ENCODE measurements at regions not wholly inside any gene's neighbourhood (a gene's known extent, or its start where the extent isn't known, plus 50 kb on each side); places are given as distances from the start of the nearest gene placed in this dataset.
"Not testable (repeated sequence)": the region's sequence is repeated elsewhere in the genome, so short reads cannot be mapped to it uniquely, and the experiment has no call there.

GRCh38 chr21:25531538-25532250 lies 75.6 kb downstream of the MRPL39 start:
- in situ Hi-C loops (cut with HindIII; ENCODE audit: low sequenced_read_pairs), result not testable (repeated sequence)

- in situ Hi-C loops (cut with HindIII; ENCODE audit: low sequenced_read_pairs), result no loop called here
Measured at GRCh38 chr21:25528515-25528914, 78.8 kb downstream of the MRPL39 start.

GRCh38 chr21:25518491-25518911 lies 88.8 kb downstream of the MRPL39 start:
- in situ Hi-C loops (cut with HindIII; ENCODE audit: low sequenced_read_pairs), result no loop called here

DNA sequence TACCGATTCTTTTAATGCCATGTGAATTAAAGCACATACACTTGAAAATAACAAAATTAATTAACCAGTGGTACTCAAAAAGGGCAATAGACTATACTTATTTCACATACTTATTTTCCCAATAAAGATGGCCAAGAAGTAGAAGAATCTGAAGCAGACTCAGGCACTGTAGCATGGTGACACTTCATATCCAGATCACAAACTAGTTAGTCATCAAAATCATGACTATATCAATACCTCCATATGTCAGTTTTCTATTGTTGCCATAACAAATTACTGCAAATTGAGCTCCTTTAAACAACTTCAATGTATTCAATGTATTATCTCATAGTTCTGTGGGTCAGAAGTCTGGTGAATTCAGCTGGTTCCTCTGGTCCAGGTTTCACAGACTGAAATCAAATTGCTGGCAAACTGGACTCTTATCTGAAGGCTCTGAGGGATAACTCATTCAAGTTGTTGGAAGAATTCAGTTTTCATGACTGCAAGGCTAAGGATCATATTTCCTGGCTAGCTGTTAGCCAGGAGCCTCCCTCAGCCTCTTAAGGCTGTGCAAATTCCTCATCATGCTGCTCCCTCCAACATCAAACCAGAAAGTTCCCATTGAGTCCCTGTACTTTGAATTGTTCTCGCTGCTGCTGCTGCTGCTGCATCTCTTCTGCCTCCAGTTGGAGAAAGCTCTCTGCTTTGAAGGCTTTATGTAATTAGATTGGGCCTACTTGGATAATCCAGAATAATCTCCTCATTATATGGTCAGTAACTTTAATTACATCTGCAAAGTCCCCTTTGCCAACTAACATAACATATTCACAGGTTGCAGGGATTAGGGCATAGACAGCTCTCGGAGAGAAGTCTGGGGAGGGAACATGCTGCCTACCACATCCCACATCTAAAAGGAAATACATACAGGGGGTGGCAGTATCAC lies 91.5 kb downstream of the MRPL39 start:
- in situ Hi-C loops (cut with HindIII; ENCODE audit: low sequenced_read_pairs), result no loop called here

GRCh38 chr21:25513810-25514209 lies 93.5 kb downstream of the MRPL39 start:
- in situ Hi-C loops (cut with HindIII; ENCODE audit: low sequenced_read_pairs), result no loop called here

GRCh38 chr21:25512095-25513081 lies 94.9 kb downstream of the MRPL39 start:
- in situ Hi-C loops (cut with HindIII; ENCODE audit: low sequenced_read_pairs), result no loop called here

GRCh38 chr21:25509862-25510261 lies 97.4 kb downstream of the MRPL39 start:
- in situ Hi-C loops (cut with HindIII; ENCODE audit: low sequenced_read_pairs), result no loop called here

GRCh38 chr21:25508364-25508763 lies 98.9 kb downstream of the MRPL39 start:
- in situ Hi-C loops (cut with HindIII; ENCODE audit: low sequenced_read_pairs), result no loop called here

DNA sequence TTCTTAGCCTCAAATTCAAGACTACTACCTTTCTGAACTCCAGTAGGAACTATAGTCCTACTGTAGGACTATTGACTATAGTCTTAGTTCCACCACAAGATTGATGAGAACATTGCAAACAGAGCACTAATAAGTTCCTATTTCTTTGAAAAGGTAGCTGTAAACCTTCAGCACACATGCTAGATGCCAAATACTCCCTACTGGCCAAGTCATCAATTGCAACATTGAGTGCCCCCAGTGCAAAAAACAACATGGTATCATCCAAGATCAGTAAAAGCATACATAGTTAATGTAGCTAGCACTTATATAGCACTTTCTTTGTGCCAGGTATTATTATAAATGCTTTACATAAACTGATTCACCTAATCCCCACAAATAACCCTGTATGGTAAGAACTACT lies 99.8 kb downstream of the MRPL39 start:
- in situ Hi-C loops (cut with HindIII; ENCODE audit: low sequenced_read_pairs), result no loop called here

GRCh38 chr21:25506887-25507286 lies 100.4 kb downstream of the MRPL39 start:
- in situ Hi-C loops (cut with HindIII; ENCODE audit: low sequenced_read_pairs), result no loop called here

DNA sequence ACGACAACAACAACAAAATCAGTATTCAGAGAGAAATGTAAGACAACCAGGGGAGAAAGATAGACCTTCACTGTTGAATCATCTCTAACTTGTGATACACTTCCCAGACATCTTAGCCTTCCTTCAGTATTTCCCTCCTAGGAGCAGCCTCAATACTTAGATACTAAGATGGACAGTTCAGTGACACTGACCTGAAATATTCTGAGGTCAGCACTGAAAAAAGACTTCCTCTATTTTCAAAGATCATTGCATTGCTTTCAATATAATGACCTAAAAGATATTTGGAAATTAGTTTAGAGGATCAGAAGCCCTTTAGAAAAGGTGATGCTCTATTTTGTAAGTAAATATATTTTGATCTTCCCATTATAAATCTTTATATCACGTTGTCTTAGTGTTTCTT lies 101.0 kb downstream of the MRPL39 start:
- in situ Hi-C loops (cut with HindIII; ENCODE audit: low sequenced_read_pairs), result no loop called here

GRCh38 chr21:25503981-25504380 lies 103.3 kb downstream of the MRPL39 start:
- in situ Hi-C loops (cut with HindIII; ENCODE audit: low sequenced_read_pairs), result no loop called here

- in situ Hi-C loops (cut with HindIII; ENCODE audit: low sequenced_read_pairs), result no loop called here
Measured at GRCh38 chr21:25501996-25502665, 105.2 kb downstream of the MRPL39 start.

- in situ Hi-C loops (cut with HindIII; ENCODE audit: low sequenced_read_pairs), result no loop called here
Measured at GRCh38 chr21:25501462-25501861, 105.8 kb downstream of the MRPL39 start.

DNA sequence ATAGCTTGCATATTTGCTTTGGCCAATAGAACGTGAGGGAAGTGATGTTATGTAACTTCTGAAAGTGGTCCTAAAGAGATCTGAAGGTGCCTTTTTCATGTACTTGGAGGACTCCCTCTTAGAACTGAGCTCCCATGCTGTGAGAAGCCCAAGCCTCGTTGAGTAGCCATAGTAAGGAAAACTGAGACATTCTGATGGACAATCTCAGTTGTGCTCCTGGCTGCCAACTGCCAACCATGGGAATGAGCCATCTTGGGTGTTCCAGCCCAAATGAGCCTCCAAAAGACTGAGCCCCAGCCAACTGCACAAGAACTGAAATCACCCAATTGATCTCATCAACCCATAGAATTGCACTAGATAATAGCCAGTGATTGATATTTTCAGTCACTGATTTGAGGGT lies 106.7 kb downstream of the MRPL39 start:
- in situ Hi-C loops (cut with HindIII; ENCODE audit: low sequenced_read_pairs), result no loop called here

DNA sequence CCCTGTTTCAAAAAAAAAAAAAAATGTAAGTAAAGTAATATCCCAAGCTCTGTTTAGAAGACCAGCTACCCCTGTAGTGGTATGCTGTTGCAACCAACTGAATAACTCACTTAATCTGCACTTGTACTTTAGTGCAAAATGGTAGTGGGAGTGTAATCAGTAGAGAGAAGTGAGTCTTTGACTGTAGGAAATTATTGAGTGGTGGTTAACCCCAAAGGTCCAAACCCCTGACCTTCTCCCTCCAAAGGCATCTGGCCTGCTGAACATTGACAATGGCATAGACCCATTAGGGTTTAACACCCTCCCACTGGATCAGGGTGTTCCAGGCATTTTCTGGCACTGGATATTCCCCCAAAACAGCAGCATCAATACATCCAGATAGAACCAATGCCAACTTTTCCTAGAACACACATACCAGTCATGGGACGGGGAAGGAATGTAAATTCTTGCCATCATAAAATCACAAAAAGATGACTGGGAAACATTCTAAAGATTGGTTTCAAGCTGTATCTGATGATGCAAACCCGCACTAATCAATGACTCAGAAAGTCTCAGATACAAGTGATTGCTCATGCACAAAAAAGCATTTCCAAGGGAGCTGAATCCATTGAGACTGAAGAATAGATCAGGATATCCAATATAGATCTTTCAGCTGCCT lies 110.3 kb downstream of the MRPL39 start:
- in situ Hi-C loops (cut with HindIII; ENCODE audit: low sequenced_read_pairs), result loop anchor here (5.0 kb wide), 1 partner anchor 40 kb away; no protein-coding TSS in a partner anchor

DNA sequence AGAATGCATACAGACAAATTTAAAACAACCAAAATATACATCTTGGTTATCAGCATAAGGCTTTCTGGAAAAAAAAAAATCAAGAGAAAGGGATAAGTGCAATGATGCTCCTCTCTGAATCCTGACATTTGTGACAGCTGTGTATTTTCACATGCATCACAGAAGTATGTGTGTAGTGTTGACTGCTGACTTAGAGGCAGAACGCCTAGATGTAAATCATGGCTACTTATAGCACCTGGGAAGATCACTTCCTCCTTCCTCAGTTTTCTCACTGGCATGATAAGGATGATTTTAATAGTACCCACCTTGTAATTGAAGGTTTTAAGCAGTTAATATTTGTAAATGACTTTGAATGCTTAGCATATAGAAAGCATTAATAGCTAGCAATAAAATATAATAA lies 112.5 kb downstream of the MRPL39 start:
- in situ Hi-C loops (cut with HindIII; ENCODE audit: low sequenced_read_pairs), result loop anchor here (5.0 kb wide), 1 partner anchor 38 kb away; no protein-coding TSS in a partner anchor

GRCh38 chr21:25493722-25494121 lies 113.6 kb downstream of the MRPL39 start:
- in situ Hi-C loops (cut with HindIII; ENCODE audit: low sequenced_read_pairs), result no loop called here

DNA sequence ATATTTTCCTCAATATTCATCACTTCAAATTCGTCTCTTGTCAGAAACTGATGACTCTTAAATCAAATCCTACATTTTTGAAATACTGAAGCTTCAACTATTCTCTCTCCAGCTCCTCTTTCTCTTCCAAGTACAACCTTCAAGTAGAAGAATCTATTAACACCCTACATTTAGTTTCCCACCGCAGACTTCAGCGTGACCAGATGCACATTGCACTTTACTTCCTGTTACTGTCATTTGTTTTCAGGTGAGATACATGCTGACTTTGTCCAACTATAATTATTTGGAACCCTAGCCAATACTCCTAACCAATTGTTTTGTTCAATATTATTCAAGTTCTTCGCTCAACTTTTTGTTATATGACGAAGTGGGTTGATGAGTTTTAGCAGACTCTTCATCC lies 116.0 kb downstream of the MRPL39 start:
- in situ Hi-C loops (cut with HindIII; ENCODE audit: low sequenced_read_pairs), result no loop called here

DNA sequence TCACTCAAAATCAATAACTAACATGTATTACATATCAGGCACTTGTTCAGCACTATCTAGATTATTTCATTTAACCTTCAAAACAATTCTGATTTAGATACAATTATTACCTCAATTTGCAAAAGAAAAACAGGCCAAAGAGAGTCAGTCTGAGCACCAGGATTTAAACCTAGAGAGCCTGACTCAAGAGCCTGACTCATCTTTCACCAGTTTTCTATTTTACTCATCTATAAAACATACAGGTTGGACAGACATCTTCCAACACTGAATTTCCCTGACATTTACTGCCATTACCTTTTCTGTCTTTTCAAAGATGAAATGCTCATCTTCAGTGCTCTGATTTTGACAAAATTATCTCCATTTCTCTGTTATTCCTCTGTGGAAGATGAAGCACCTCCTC lies 116.5 kb downstream of the MRPL39 start:
- in situ Hi-C loops (cut with HindIII; ENCODE audit: low sequenced_read_pairs), result no loop called here

Measured in endothelial cell of hepatic sinusoid (primary cell).